Parathyroid adenoma (tissue), 2 donors: ENCODE measurements at regions not wholly inside any gene's neighbourhood (a gene's known extent, or its start where the extent isn't known, plus 50 kb on each side); places are given as distances from the start of the nearest gene placed in this dataset.
A peak's percentile ranks its signal among the peaks of the same experiment; 100 is the strongest.
"Not testable (repeated sequence)": the region's sequence is repeated elsewhere in the genome, so short reads cannot be mapped to it uniquely, and the experiment has no call there.

Source experiments
- H2AFZ ChIP-seq: fragments of 300-600 bp; sonication (generic); one replicate; pipeline ENCODE4 v1.7.0; 2017; ENCODE audit warnings: antibody characterized with exemption, mild to moderate bottlenecking
- H3K27ac ChIP-seq: fragments of 300-600 bp; sonication (generic); one replicate; pipeline ENCODE4 v1.7.0; 2017
- H3K27me3 ChIP-seq: fragments of 300-600 bp; sonication (generic); one replicate; pipeline ENCODE4 v1.7.0; 2017; ENCODE audit warnings: low read length; ENCODE audit not compliant: control insufficient read depth, insufficient read depth
- H3K36me3 ChIP-seq: fragments of 300-600 bp; sonication (generic); one replicate; pipeline ENCODE4 v1.7.0; 2017; ENCODE audit warnings: low read length; ENCODE audit not compliant: control insufficient read depth, insufficient read depth
- H3K4me1 ChIP-seq: fragments of 300-600 bp; sonication (generic); one replicate; pipeline ENCODE4 v1.7.0; 2017; ENCODE audit warnings: control low read depth
- H3K4me2 ChIP-seq: fragments of 300-600 bp; sonication (generic); one replicate; pipeline ENCODE4 v1.7.0; 2017; ENCODE audit warnings: low read length
- H3K4me3 ChIP-seq: fragments of 300-600 bp; sonication (generic); one replicate; pipeline ENCODE4 v1.7.0; 2017; ENCODE audit warnings: low read depth, low read length
- H3K79me2 ChIP-seq: fragments of 300-600 bp; sonication (generic); one replicate; pipeline ENCODE4 v1.7.0; 2017; ENCODE audit warnings: control low read depth
- H3K9ac ChIP-seq: fragments of 300-600 bp; sonication (generic); one replicate; pipeline ENCODE4 v1.7.0; 2017; ENCODE audit warnings: mild to moderate bottlenecking
- H3K9me3 ChIP-seq: fragments of 300-600 bp; sonication (generic); one replicate; pipeline ENCODE4 v1.7.0; 2017; ENCODE audit warnings: low read length; ENCODE audit not compliant: control insufficient read depth
- TF ChIP-seq, protein P1 (sequence below): fragments of 300-600 bp; sonication (generic); IDR thresholded peaks from one replicate; pipeline ENCODE4 v1.7.0; 2017; ENCODE audit warnings: antibody characterized with exemption, mild to moderate bottlenecking
- donor health status: primary hyperparathyroidism.

- no peak overlapping the region for H2AFZ ChIP-seq
- H3K36me3 ChIP-seq, result no peaks in the 10 kb centered on the region
- H3K4me3 ChIP-seq, result no peak overlapping the region
- H3K4me1 ChIP-seq, result no peaks in the 10 kb centered on the region
- no peaks in the 10 kb centered on the region for H3K9me3 ChIP-seq
- H3K4me2 ChIP-seq, result no peak overlapping the region
- no peaks in the 10 kb centered on the region for H3K27me3 ChIP-seq
- TF ChIP-seq, protein P1, sequence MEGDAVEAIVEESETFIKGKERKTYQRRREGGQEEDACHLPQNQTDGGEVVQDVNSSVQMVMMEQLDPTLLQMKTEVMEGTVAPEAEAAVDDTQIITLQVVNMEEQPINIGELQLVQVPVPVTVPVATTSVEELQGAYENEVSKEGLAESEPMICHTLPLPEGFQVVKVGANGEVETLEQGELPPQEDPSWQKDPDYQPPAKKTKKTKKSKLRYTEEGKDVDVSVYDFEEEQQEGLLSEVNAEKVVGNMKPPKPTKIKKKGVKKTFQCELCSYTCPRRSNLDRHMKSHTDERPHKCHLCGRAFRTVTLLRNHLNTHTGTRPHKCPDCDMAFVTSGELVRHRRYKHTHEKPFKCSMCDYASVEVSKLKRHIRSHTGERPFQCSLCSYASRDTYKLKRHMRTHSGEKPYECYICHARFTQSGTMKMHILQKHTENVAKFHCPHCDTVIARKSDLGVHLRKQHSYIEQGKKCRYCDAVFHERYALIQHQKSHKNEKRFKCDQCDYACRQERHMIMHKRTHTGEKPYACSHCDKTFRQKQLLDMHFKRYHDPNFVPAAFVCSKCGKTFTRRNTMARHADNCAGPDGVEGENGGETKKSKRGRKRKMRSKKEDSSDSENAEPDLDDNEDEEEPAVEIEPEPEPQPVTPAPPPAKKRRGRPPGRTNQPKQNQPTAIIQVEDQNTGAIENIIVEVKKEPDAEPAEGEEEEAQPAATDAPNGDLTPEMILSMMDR, result no peak
- no peak overlapping the region for H3K9ac ChIP-seq
- no peak overlapping the region for H3K27ac ChIP-seq
- H3K79me2 ChIP-seq, result no peaks in the 10 kb centered on the region
Observed at GRCh38 chr12:7581625-7582024, 78.0 kb upstream of the CD163 start.

- Histone ChIP-seq H3K4me3 (no peak overlapping the region), H2AFZ (no peak overlapping the region), H3K9ac (no peak overlapping the region), H3K4me2 (no peak overlapping the region), H3K27me3 (no peaks in the 10 kb centered on the region), H3K79me2 (no peaks in the 10 kb centered on the region), H3K4me1 (no peaks in the 10 kb centered on the region), H3K27ac (no peak overlapping the region), H3K9me3 (no peaks in the 10 kb centered on the region), H3K36me3 (no peaks in the 10 kb centered on the region)
- TF ChIP-seq, protein P1, result no peak
Observed at GRCh38 chr12:7581046-7581445, 77.5 kb upstream of the CD163 start.

GRCh38 chr12:7571257-7571656, 67.7 kb upstream of the CD163 start:
- no peaks in the 10 kb centered on the region for H3K4me1 ChIP-seq
- no peak overlapping the region for H3K4me3 ChIP-seq
- no peak overlapping the region for H3K27ac ChIP-seq
- no peak overlapping the region for H2AFZ ChIP-seq
- TF ChIP-seq, protein P1, result no peak
- no peaks in the 10 kb centered on the region for H3K79me2 ChIP-seq
- no peaks in the 10 kb centered on the region for H3K27me3 ChIP-seq
- H3K9ac ChIP-seq, result no peak overlapping the region
- H3K4me2 ChIP-seq, result no peak overlapping the region
- H3K36me3 ChIP-seq, result no peaks in the 10 kb centered on the region
- no peaks in the 10 kb centered on the region for H3K9me3 ChIP-seq

DNA sequence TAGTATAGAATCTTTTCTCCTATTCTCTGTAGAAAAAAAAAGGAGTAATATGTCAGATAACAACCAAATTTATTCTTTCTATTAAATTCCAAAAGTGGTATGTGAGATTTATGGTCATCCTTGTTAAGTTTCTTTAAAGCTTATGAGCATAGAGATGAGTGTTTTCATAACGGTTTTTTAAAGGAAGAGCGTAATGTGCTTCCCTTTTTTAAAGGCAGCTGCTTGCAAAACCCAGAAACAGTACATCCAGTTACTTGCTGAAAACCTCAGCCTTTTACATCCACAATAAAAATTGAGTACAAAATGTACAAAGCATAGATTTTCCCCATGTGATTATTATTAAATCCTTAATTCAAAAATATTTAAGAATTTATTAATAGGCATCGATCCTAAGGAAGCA, 53.6 kb upstream of the CD163 start:
- Histone ChIP-seq H3K4me1 (no peaks in the 10 kb centered on the region), H3K79me2 (no peaks in the 10 kb centered on the region), H3K9ac (no peak overlapping the region), H3K36me3 (no peaks in the 10 kb centered on the region), H3K9me3 (no peaks in the 10 kb centered on the region), H3K4me3 (no peak overlapping the region), H3K27me3 (no peaks in the 10 kb centered on the region), H3K27ac (no peak overlapping the region), H2AFZ (no peak overlapping the region), H3K4me2 (no peak overlapping the region)
- TF ChIP-seq, protein P1, result no peak

GRCh38 chr12:7555752-7556151, 52.2 kb upstream of the CD163 start:
- Histone ChIP-seq H3K27ac (no peak overlapping the region), H3K27me3 (no peaks in the 10 kb centered on the region), H3K4me2 (peak overlapping the region; percentile 24), H3K79me2 (no peaks in the 10 kb centered on the region), H3K4me1 (no peaks in the 10 kb centered on the region), H3K4me3 (no peak overlapping the region), H3K9ac (no peak overlapping the region), H3K36me3 (no peaks in the 10 kb centered on the region), H2AFZ (peak overlapping the region; percentile 16), H3K9me3 (no peaks in the 10 kb centered on the region)
- TF ChIP-seq, protein P1, result no peak

- H3K27ac ChIP-seq, H3K79me2 ChIP-seq, H3K9me3 ChIP-seq, H2AFZ ChIP-seq, H3K9ac ChIP-seq, H3K4me3 ChIP-seq, H3K4me1 ChIP-seq, H3K36me3 ChIP-seq, H3K27me3 ChIP-seq, H3K4me2 ChIP-seq: not testable (repeated sequence)
Observed at GRCh38 chr12:7554831-7555230, 51.3 kb upstream of the CD163 start.
